ENCODE measurements at regions not wholly inside any gene's neighbourhood (a gene's known extent, or its start where the extent isn't known, plus 50 kb on each side); places are given as distances from the start of the nearest gene placed in this dataset.

DNA sequence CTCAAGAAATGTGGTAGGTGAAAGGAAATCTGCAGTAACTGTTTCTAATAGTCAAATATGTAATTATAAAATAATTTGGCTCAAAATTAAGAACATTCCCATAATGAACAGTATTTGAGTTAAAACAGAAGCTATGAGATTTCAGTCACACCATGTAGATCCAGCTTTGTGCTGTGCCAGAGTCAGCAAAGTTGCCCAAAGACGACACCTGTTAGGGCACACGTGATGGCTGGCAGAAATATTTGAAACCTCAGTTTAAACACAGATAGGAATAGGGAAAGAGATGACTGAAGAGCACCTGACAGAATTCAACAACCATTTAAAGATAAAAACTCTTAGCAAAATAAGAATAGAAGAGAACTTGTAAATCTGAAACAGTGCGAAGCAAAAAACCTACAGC lies 129.3 kb downstream of the CD83 start:
- TF ChIP-seq REST (IDR thresholded peaks at IDR 0.05; ENCODE audit: insufficient read depth in 1 of 2, low read depth in 2 of 2, low read length in 2 of 2) (no peak), POLR2AphosphoS5 (IDR thresholded peaks at IDR 0.05; ENCODE audit: low read depth, low read length) (no peak)
